VCaP (cell line): ENCODE measurements at regions not wholly inside any gene's neighbourhood (a gene's known extent, or its start where the extent isn't known, plus 50 kb on each side); places are given as distances from the start of the nearest gene placed in this dataset.
A peak's percentile ranks its signal among the peaks of the same experiment; 100 is the strongest.

Source experiments
- H3K27ac ChIP-seq: fragments of 450-650 bp; 2 replicates; pipeline ENCODE4 v1.5.1; 2017
- CTCF ChIP-seq: fragments of 450-650 bp; conservative IDR thresholded peaks from 2 replicates; pipeline ENCODE4 v1.5.1; 2017; ENCODE audit warnings: mild to moderate bottlenecking, moderate library complexity

- TF ChIP-seq CTCF = no peak
- no peak overlapping the region for H3K27ac ChIP-seq
These were observed 171.4 kb upstream of the AFDN start for GRCh38 chr6:167655174-167655821.

- no peak for TF ChIP-seq CTCF
- H3K27ac ChIP-seq = no peak overlapping the region
These were observed 168.6 kb upstream of the AFDN start for GRCh38 chr6:167658106-167658505.

GRCh38 chr6:167659046-167659445 lies 167.7 kb upstream of the AFDN start:
- no peak overlapping the region for H3K27ac ChIP-seq
- no peak for TF ChIP-seq CTCF

GRCh38 chr6:167660424-167660823 lies 166.3 kb upstream of the AFDN start:
- TF ChIP-seq CTCF = no peak
- H3K27ac ChIP-seq = peak overlapping the region; percentile 24; the same call in 1 of the 2 replicates

GRCh38 chr6:167660944-167661551 lies 165.7 kb upstream of the AFDN start:
- no peak for TF ChIP-seq CTCF

GRCh38 chr6:167661552-167662044 lies 165.1 kb upstream of the AFDN start:
- no peak for TF ChIP-seq CTCF
- peak overlapping the region; percentile 24; the same call in 1 of the 2 replicates for H3K27ac ChIP-seq

More at GRCh38 chr6:167660944-167661551, 165.7 kb upstream of the AFDN start:
- peak overlapping the region; percentile 24; the same call in 1 of the 2 replicates for H3K27ac ChIP-seq

GRCh38 chr6:167662075-167662880 lies 164.4 kb upstream of the AFDN start:
- H3K27ac ChIP-seq = no peak overlapping the region
- no peak for TF ChIP-seq CTCF
